HT1080 (cell line): ENCODE measurements at regions not wholly inside any gene's neighbourhood (a gene's known extent, or its start where the extent isn't known, plus 50 kb on each side); places are given as distances from the start of the nearest gene placed in this dataset. TPM values are rescaled to one million over a fixed set of nuclear protein-coding genes. Genes with fewer than 3 reads are reported as not detected.
"Not testable (repeated sequence)": the region's sequence is repeated elsewhere in the genome, so short reads cannot be mapped to it uniquely, and the experiment has no call there.

Source experiments
- DNase-seq: peaks from one replicate; pipeline ENCODE4 v3.0.0-alpha.2; 2015; ENCODE audit warnings: low read depth
- small RNA-seq: library from RNA; depleted of rRNA; stranded (forward); fragments of <200 nt; gene quantifications from one replicate; pipeline ENCODE3, GENCODE V24; 2014

GRCh38 chr9:97103613-97104383, 64.9 kb upstream of the CTSV start:
- not testable (repeated sequence) for DNase-seq

- not testable (repeated sequence) for DNase-seq
These were observed 60.6 kb upstream of the CTSV start for GRCh38 chr9:97099540-97099939.

GRCh38 chr9:97096793-97097192, 57.9 kb upstream of the CTSV start:
- DNase-seq: no peak

- not testable (repeated sequence) for DNase-seq
These were observed 50.4 kb upstream of the CTSV start for GRCh38 chr9:97089361-97089760.

Small RNAs in the stretch of these regions (small RNA-seq; reads per million reads assigned to genes)
- gene RNU6-798P: not detected
